Adrenal gland (tissue), 5 donors: ENCODE measurements at regions not wholly inside any gene's neighbourhood (a gene's known extent, or its start where the extent isn't known, plus 50 kb on each side); places are given as distances from the start of the nearest gene placed in this dataset.

ENCODE experiments used
- CTCF ChIP-seq, 6 experiments: fragments of 450-650 bp in 4 of 6; fragments of 200-600 bp in 2 of 6; sonication (generic) in 1 of 6; IDR thresholded peaks; 1 replicate in 5 of 6; 2 replicates in 1 of 6; pipeline versions ENCODE4 v1.5.1 to v1.8.0; 2016 to 2021; ENCODE audit warnings: antibody characterized with exemption in 6 of 6, mild to moderate bottlenecking in 2 of 6, moderate library complexity in 1 of 6
- POLR2A ChIP-seq, 2 donors: fragments of 450-650 bp; IDR thresholded peaks; one replicate each; pipeline ENCODE4 v1.6.1; 2017; ENCODE audit warnings: antibody characterized with exemption in 2 of 2, mild to moderate bottlenecking in 2 of 2, moderate library complexity in 1 of 2
- donor health status: DM: no; HTN: no; CAD: no.

- TF ChIP-seq CTCF (IDR thresholded peaks at IDR 0.05) (no peak), POLR2A (IDR thresholded peaks at IDR 0.05) (no peak)
These were observed 360.6 kb upstream of the DAB2 start for GRCh38 chr5:39785410-39785809.
